ENCODE measurements at regions not wholly inside any gene's neighbourhood (a gene's known extent, or its start where the extent isn't known, plus 50 kb on each side); places are given as distances from the start of the nearest gene placed in this dataset.

DNA sequence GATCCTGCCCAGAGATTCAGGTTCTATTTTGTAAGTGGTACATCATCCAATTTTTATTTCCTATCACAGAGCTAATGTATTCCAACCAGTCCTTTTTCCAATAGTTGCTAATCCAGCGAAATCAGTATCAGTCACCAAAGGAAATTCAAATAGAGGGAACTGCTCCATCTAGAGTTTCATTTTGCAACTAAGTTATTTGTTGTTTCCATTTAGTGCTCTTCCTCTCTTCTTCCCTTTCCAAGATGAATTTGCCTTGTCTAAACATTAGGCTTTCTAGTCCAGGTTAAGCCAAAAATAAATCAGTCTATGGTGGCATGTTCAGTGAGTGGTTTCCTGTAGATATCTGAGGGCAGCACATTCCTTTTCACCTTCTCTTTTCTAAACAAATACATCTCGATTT, 79.8 kb upstream of the SPATA31D4 start:
- DNase-seq, result peak; percentile 15

DNA sequence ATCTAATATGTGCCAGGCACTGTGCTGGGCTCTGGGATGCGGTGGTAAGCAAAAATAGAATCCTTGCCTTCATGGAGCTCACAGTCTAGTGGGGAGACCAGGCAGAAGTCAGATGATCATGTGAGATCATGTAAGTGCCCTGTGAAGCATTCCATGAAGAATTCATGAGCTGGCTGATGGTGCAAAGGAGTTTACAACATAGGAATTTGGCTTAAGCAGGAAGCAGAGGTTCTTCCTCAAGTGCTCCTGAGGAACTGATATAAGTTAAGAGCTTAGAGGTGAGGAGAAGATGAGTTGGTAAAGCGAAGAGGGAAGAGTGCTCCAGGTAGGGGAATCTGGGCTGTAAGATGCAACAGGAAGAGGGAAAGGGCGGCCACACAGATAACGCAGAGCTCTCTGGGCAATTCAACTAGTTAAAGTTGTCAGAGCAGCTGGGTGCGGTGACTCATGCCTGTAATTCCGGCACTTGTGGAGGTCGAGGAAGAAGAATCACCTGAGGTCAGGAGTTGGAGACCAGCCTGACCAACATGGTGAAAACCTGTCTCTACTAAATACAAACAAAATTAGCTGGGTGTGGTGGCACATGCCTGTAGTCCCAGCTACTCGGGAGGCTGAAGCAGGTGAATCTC, 78.5 kb upstream of the SPATA31D4 start:
- no peak for DNase-seq

DNA sequence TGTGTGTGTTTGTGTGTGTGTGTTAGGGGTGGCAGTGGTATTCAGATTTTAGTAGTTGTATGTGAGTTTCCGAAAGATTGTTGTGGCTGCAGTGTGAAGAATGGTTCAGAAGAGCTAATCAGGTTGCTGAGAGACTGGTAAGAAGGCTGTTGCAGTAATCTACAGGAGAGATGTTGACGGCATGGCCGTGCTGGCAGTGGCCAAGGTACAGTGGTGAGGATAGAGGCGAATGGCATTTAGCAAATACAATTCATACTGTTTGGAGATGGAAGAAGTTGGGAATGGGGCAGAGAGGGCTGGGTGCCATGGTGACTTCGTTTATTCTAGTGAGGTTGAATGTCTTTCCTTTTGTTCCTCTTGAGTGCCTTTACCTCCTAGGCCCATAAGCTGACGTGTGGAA, 77.5 kb upstream of the SPATA31D4 start:
- DNase-seq, result no peak

GRCh38 chr9:81851340-81851739, 76.9 kb upstream of the SPATA31D4 start:
- DNase-seq, result no peak

DNA sequence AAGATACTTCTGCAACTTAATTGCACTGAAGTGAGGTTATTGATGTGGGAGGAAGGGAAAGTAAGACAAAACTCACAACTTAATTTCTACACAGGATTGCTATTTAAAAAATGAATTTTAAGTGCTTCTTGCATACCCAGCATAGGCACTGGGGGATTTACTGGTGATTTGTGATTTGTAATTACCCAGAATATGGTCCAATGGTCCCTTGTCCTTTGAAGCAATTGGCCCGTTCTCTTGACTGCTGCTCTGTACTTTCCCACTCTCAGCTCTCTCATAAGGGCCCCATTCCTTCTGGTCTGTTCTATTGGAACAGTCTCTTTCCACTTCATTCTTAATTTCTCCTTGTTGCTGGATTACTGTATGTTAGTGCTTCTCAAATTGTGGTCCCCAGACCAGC, 75.4 kb upstream of the SPATA31D4 start:
- no peak for DNase-seq

DNA sequence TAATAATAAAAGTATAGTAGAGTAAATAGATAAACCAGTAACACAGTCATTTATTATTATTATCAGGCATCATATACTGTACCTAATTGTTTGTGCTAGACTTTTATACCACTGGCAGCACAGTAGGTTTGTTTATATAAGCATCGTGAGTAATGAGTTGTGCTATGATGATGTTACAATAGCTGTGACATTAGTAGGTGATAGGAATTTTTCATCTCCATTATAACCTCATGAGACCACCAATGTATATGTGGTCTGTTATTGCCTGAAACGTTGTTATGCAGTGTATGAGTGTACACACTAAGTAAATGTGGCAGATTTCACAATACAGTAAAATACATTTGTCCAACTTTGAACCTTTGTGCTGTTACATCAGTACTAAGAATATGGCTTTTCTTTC, 72.7 kb upstream of the SPATA31D4 start:
- no peak for DNase-seq

- no peak for DNase-seq
These were observed 69.4 kb upstream of the SPATA31D4 start for GRCh38 chr9:81858657-81859430.

DNA sequence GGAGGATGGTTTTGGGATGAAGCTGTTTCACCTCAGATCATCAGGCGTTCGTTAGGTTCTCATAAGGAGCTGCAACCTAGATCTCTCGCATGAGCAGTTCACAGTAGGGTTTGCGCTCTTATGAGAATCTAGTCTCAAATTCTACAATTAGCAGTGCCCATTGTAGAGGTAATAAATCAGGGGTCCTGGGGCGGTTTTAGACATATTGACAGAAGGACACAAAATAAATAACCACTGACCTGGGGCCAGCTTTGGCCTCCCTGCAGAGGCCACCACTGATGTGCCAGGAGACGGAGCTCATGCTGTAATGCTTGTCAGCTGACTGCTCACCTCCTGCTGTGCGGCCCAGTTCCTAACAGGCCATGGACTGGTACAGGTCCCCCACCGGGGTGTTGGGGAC, 67.6 kb upstream of the SPATA31D4 start:
- no peak for DNase-seq

GRCh38 chr9:81861644-81862043, 66.6 kb upstream of the SPATA31D4 start:
- DNase-seq, result no peak

DNA sequence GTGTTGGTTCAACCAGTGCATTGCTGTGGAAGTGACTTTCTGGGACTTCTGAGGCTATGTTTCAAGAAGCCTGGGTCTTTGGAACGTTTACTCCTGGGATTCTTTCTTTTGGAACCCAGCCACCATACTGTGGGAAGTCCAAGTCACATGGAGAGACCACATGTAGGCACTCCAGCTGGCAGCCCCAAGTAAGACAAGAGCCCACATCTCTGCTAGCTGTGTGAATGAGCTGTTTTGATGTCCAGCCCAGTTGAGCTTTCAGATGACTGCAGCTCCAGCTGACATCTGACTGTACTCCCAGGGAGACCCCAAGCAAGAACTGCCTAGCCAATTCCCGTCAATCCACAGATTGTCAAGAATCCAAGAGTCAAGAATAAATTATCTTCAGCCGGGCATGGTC, 60.1 kb upstream of the SPATA31D4 start:
- no peak for DNase-seq

GRCh38 chr9:81871695-81872094, 56.5 kb upstream of the SPATA31D4 start:
- DNase-seq, result no peak

GRCh38 chr9:81874250-81874649, 54.0 kb upstream of the SPATA31D4 start:
- no peak for DNase-seq

DNA sequence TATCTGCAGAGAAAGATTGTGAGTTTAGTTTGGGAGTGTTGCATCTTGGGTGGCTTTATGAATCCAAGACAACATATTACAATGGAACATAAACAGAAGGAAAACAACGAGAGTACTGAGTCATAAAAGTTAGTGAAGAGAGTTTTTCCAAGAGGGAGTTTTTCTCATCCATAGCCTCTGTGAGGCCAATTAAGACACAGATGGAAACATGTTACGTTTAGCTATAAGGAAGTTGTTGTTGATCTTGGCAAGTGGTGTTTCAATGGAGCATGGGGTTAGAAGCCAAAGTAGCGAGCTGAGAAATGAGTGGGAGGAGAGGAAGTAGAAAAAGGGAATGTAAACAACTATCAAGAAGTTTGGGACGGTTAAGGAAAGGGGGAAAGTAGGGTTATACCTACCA, 53.3 kb upstream of the SPATA31D4 start:
- no peak for DNase-seq

- no peak for DNase-seq
These were observed 51.2 kb upstream of the SPATA31D4 start for GRCh38 chr9:81877047-81877446.

Measured in hematopoietic multipotent progenitor cell treated with erythropoietin and hydrocortisone succinate and interleukin-3 and kit ligand, for 6 days (in vitro differentiated cells).